GM23338 (cell line): ENCODE measurements at regions not wholly inside any gene's neighbourhood (a gene's known extent, or its start where the extent isn't known, plus 50 kb on each side); places are given as distances from the start of the nearest gene placed in this dataset.

Experiments used
- ATAC-seq: fragments of 200-7000 bp; cut with Tn5 transposase; 3 replicates; pipeline ENCODE4 v1.9.1; 2020
- DNase-seq: peaks from one replicate; pipeline ENCODE4 v3.0.0-alpha.2; 2015; ENCODE audit warnings: low spot score
- H2AFZ ChIP-seq: fragments of 200-600 bp; sonication (generic); 2 replicates; pipeline ENCODE4 v1.8.0; 2016; ENCODE audit warnings: antibody characterized with exemption, mild to moderate bottlenecking, moderate library complexity
- H3F3A ChIP-seq: fragments of 200-600 bp; sonication (generic); replicated peaks from 2 replicates; pipeline ENCODE4 v1.8.0; 2017; ENCODE audit warnings: antibody characterized with exemption, mixed run types, low read depth
- H3K27ac ChIP-seq: fragments of 200-600 bp; sonication (generic); 2 replicates; pipeline ENCODE4 v1.6.1; 2016; ENCODE audit warnings: low read depth
- H3K27me3 ChIP-seq: fragments of 200-600 bp; sonication (generic); 2 replicates; pipeline ENCODE4 v1.8.0; 2016; ENCODE audit warnings: mild to moderate bottlenecking, mixed run types, moderate library complexity; ENCODE audit not compliant: insufficient read depth
- H3K36me3 ChIP-seq: fragments of 200-600 bp; sonication (generic); 2 replicates; pipeline ENCODE4 v1.8.0; 2016; ENCODE audit warnings: mild to moderate bottlenecking; ENCODE audit not compliant: insufficient read depth
- H3K4me1 ChIP-seq: fragments of 200-600 bp; sonication (generic); 2 replicates; pipeline ENCODE4 v1.8.0; 2016; ENCODE audit warnings: mild to moderate bottlenecking, moderate library complexity; ENCODE audit not compliant: insufficient read depth
- H3K4me2 ChIP-seq: fragments of 200-600 bp; sonication (generic); 2 replicates; pipeline ENCODE4 v1.7.1; 2017; ENCODE audit warnings: mixed run types
- H3K4me3 ChIP-seq: fragments of 200-600 bp; sonication (generic); 2 replicates; pipeline ENCODE4 v1.6.1; 2016; ENCODE audit warnings: mixed run types
- H3K79me2 ChIP-seq: fragments of 200-600 bp; sonication (generic); replicated peaks from 2 replicates; pipeline ENCODE4 v1.8.0; 2017; ENCODE audit warnings: mild to moderate bottlenecking; ENCODE audit not compliant: insufficient read depth
- H3K9me2 ChIP-seq: fragments of 200-600 bp; sonication (generic); 2 replicates; pipeline ENCODE4 v1.8.0; 2017; ENCODE audit not compliant: insufficient read depth
- H4K20me1 ChIP-seq: fragments of 200-600 bp; sonication (generic); replicated peaks from 2 replicates; pipeline ENCODE4 v1.8.0; 2017; ENCODE audit warnings: mild to moderate bottlenecking; ENCODE audit not compliant: insufficient read depth
- H3K27ac Mint-ChIP-seq: 2 replicates; pipeline ENCODE4 v1.8.0; 2020; ENCODE audit warnings: inconsistent platforms, mild to moderate bottlenecking, moderate library complexity, mixed read lengths
- H3K27me3 Mint-ChIP-seq: 3 replicates; pipeline ENCODE4 v1.8.0; 2022; ENCODE audit warnings: low read depth, mild to moderate bottlenecking, moderate library complexity, mixed read lengths, inconsistent platforms; ENCODE audit not compliant: insufficient read depth, poor library complexity
- H3K36me3 Mint-ChIP-seq: 3 replicates; pipeline ENCODE4 v1.8.0; 2021; ENCODE audit warnings: low read depth, mild to moderate bottlenecking, inconsistent platforms, moderate library complexity, mixed read lengths
- H3K4me1 Mint-ChIP-seq: 3 replicates; pipeline ENCODE4 v1.8.0; 2020; ENCODE audit warnings: mild to moderate bottlenecking, inconsistent platforms, mixed read lengths
- H3K4me3 Mint-ChIP-seq: 3 replicates; pipeline ENCODE4 v1.8.0; 2021; ENCODE audit warnings: moderate library complexity, mild to moderate bottlenecking, inconsistent platforms, mixed read lengths
- H3K9me3 Mint-ChIP-seq: 3 replicates; pipeline ENCODE4 v1.8.0; 2020; ENCODE audit warnings: moderate library complexity, mild to moderate bottlenecking, inconsistent platforms, mixed read lengths
- CTCF ChIP-seq, 2 experiments: fragments of 200-600 bp in 1 of 2; sonication (generic) in 1 of 2; conservative IDR thresholded peaks; 2 replicates each; pipeline versions ENCODE4 v1.5.1 to v1.6.1; 2016 to 2017; ENCODE audit warnings: antibody characterized with exemption in 2 of 2, low read depth in 2 of 2, mild to moderate bottlenecking in 2 of 2, moderate library complexity in 1 of 2
- ETS1 ChIP-seq: IDR thresholded peaks from 2 replicates; pipeline ENCODE4 v1.6.1; 2016; ENCODE audit warnings: antibody characterized with exemption
- EZH2phosphoT487 ChIP-seq: fragments of 200-600 bp; sonication (generic); IDR thresholded peaks from one replicate; pipeline ENCODE4 v1.8.1; 2018; ENCODE audit warnings: antibody characterized with exemption; ENCODE audit not compliant: unreplicated experiment
- JUNB ChIP-seq: IDR thresholded peaks from one replicate; pipeline ENCODE4 v1.6.1; 2016; ENCODE audit warnings: antibody characterized with exemption; ENCODE audit not compliant: unreplicated experiment
- POLR2AphosphoS5 ChIP-seq: IDR thresholded peaks from 2 replicates; pipeline ENCODE4 v1.6.1; 2016; ENCODE audit warnings: antibody characterized with exemption, low read depth
- ZNF331 ChIP-seq: fragments of 250-450 bp; sonication (Bioruptor Pico); IDR thresholded peaks from 2 replicates; pipeline ENCODE4 v1.5.0; 2020; ENCODE audit warnings: low read depth, mild to moderate bottlenecking, moderate library complexity
- TF ChIP-seq, protein P1 (sequence below): IDR thresholded peaks from one replicate; pipeline ENCODE4 v1.6.1; 2018; ENCODE audit warnings: antibody characterized with exemption; ENCODE audit not compliant: unreplicated experiment

GRCh38 chr7:24496036-24496435 is 77.2 kb upstream of the PALS2 start (continued):
- no peak for TF ChIP-seq ETS1

DNA sequence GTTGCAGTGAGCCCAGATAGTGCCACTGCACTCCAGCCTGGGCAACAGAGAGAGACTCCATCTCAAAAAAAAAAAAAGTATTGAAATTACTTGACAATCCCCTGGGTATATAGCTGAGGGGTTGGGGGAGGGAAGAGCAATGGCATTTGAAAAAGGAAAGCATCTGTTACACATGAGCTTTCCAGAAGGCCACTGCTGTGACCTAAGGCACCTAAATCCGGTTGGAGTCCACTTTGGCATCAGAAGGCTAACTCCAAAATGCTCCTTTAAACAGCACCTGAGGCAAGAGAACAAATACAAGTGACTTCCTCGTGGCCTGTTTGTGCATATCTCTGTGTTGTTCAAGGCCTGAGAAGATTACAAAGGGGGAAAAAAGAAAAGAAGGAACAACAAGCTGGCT is 74.8 kb upstream of the PALS2 start:
- Mint-ChIP-seq H3K27me3 (peaks cover 6% of the 10 kb centered on the region), H3K9me3 (peaks cover 9% of the 10 kb centered on the region), H3K4me3 (no peak overlapping the region), H3K36me3 (peaks cover 8% of the 10 kb centered on the region), H3K4me1 (peaks cover 29% of the 10 kb centered on the region), H3K27ac (0 out of 2 replicates have a peak overlapping the region, but pooled peaks have one; percentile 57)
- Histone ChIP-seq H3K79me2 (no peaks in the 10 kb centered on the region), H3K27ac (no peak overlapping the region), H3K4me2 (no peak overlapping the region), H3K9me2 (0 out of 2 replicates have a peak, but pooled peaks cover 9% of the 10 kb centered on the region), H3F3A (no peaks in the 10 kb centered on the region; the same call in 1 of the 2 replicates), H3K4me1 (peaks cover 27% of the 10 kb centered on the region), H4K20me1 (no peaks in the 10 kb centered on the region), H2AFZ (peak overlapping the region; percentile 66; the same call in 1 of the 2 replicates), H3K27me3 (no peaks in the 10 kb centered on the region), H3K36me3 (no peaks in the 10 kb centered on the region), H3K4me3 (no peak overlapping the region)
- TF ChIP-seq ZNF331 (CRISPR knock-in tag) (no peak), EZH2phosphoT487 (no peak), CTCF (conservative IDR thresholded peaks at IDR 0.05; ENCODE audit: low read depth in 2 of 2) (no peak), POLR2AphosphoS5 (no peak), JUNB (no peak), ETS1 (no peak)
- TF ChIP-seq, protein P1, sequence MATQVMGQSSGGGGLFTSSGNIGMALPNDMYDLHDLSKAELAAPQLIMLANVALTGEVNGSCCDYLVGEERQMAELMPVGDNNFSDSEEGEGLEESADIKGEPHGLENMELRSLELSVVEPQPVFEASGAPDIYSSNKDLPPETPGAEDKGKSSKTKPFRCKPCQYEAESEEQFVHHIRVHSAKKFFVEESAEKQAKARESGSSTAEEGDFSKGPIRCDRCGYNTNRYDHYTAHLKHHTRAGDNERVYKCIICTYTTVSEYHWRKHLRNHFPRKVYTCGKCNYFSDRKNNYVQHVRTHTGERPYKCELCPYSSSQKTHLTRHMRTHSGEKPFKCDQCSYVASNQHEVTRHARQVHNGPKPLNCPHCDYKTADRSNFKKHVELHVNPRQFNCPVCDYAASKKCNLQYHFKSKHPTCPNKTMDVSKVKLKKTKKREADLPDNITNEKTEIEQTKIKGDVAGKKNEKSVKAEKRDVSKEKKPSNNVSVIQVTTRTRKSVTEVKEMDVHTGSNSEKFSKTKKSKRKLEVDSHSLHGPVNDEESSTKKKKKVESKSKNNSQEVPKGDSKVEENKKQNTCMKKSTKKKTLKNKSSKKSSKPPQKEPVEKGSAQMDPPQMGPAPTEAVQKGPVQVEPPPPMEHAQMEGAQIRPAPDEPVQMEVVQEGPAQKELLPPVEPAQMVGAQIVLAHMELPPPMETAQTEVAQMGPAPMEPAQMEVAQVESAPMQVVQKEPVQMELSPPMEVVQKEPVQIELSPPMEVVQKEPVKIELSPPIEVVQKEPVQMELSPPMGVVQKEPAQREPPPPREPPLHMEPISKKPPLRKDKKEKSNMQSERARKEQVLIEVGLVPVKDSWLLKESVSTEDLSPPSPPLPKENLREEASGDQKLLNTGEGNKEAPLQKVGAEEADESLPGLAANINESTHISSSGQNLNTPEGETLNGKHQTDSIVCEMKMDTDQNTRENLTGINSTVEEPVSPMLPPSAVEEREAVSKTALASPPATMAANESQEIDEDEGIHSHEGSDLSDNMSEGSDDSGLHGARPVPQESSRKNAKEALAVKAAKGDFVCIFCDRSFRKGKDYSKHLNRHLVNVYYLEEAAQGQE: no peak
- ATAC-seq (no peak), DNase-seq (no peak)
